ENCODE measurements at regions not wholly inside any gene's neighbourhood (a gene's known extent, or its start where the extent isn't known, plus 50 kb on each side); places are given as distances from the start of the nearest gene placed in this dataset.
"Not testable (repeated sequence)": the region's sequence is repeated elsewhere in the genome, so short reads cannot be mapped to it uniquely, and the experiment has no call there.

DNA sequence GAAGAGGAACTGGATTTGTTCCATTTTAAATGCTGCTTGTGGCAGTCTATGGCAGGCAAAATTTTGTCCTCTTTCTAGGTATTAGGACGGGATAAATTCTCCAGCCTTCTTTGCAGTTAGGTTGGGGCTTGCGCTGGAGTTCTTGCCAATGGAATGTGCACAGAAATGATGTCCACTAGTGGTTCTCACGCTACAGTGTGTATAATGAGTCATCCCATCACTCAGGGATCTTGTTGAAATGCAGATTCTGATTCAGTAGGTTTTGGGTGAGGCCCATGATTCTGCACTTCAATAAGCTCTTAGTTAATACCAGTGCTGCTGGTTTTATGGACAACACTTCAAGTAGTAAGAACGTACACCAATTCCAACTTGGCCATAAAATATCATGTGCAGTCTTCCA lies 317.6 kb upstream of the KLF4 start:
- DNase-seq = no peak

DNA sequence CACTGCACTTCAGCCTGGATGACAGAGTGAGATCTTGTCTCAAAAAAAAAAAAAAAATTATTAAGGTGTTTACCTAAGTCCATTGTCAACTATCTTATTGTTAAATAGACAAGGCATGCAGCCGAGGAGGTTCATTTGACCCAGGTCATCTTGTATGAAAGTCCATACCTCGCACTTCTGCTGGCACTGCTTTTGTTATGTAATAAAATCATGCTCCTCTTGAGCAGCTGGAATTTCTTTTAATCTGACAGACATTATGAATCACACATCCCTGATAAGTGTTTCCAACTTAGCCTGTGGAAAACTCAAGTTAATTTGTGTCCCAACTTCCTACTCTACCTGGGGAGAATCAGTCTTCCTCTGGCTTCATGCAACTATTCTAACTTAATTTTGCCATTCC lies 315.6 kb upstream of the KLF4 start:
- DNase-seq = no peak

DNA sequence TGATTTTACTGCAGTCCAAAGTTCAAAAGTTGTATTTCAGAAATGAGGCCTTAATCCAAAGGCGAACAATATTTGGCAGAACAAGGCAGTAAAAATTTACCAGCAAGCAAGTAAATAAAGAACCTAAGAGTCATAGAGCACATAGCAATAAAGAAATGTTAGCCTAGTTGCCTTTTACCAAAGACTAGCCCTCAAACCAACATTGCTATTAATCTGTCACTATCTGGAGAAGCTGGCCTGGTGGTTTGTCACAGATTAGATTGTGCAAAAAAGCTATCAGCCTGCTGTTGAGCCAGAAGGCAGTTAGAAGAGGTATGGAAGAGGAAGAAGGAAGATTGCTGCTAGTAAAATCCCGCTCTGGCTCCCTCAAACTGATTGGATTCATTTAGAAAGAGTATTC lies 304.7 kb upstream of the KLF4 start:
- DNase-seq = no peak

DNA sequence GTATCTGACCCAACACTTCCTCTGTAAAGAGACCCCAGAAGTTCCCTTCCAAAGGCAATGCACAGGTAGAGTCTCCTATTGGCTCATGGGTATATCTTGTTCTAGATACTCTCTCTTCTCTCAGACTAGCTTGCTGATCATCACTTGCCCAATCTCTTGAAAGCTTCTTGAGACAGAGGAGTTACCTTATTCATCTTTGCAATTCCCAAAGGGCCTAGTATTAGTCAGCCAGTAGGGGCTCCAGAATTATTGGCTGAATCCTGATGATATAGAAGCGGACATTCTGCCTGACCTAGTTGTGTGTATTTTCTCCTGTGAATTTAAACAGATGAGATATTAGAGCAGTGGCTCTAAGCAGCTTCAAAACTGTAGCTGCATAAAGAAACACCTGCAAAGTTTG lies 304.0 kb upstream of the KLF4 start:
- DNase-seq = no peak

DNA sequence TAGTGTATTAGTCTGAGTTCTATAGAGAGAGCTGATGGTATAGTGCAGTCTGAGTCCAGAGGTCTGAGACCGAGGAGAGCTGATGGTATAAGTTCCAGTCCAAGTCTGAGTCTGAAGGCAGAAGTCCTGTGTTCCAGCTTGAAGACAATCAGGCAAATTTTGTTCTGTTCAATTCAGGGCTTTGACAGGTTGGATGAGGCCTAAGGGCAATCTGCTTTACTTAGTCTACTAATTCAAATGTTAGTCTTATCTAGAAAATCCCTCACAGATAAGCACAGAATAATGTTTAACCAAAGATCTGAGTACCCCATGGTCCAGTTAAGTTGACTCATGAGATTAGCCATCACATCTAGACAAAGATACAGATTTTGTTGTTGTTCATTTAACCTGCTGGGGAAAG lies 303.0 kb upstream of the KLF4 start:
- no peak for DNase-seq

DNA sequence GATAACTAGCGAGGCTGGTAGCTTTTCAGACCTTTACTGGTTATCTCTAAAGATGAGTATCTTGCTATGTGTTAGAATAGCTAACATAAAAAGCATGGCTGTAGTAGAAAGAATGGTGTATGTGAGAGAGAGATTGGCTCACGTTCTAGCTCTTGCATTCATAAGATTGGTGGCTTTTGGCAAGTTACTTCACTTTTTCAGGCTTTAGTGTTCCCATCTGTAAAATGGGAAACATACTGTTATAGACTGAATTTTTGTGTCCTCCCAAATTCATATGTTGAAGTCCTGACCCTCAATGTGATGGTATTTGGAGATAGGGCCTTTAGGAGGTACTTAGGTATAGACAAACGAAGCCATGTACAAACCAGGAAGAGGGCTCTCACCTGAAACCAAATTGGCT lies 302.4 kb upstream of the KLF4 start:
- no peak for DNase-seq

DNA sequence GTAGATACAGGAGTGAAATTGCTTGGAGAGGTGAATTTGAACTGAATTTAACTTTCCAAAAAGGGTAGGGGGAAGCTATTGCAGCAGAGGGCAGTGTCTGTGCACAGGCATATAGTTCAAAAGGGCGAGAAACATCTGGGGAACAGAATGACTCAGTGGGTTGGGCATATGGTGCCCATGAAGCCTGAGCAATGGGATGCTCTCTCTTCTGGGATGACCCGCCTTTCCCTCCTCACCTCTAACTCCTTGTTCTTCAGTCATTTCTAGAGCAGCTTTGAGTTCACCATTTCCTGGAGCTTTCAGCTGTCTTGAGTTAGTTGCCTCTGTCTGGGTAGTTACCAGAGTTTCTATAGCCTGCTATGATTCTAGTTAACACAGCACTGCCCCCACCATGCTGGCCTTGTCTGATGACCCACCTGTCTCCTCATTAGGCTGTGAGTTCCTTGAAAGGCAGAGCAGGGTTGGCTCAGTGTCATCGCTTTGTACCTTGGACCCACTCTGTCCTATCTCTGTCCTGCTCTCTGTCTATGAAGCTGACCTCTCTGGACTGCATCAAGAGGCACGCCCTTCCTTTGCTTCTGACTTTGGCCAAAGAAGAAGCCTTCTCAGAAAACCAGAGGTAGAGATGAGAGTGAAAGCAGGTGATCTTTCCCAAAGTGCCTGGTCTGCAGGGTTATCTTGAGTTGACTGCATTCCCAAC lies 299.6 kb upstream of the KLF4 start:
- no peak for DNase-seq

DNA sequence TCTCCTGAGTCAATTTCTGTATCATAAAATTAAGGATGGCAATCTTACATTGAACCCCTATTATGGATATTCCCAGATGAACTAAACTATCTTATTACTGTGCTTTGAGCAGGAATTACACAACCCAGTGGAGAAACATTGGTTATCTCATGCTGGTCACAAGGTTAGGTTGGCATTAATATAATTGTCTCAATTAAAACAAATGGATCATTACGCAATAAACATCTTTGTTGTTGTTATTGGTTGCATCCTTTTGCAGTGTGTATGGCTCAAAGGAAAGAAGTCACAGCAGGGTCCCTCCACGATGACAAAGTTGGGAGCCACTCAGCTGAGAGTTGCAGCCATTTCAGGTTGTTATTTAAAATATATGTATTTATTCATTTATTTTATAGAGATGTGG lies 297.0 kb upstream of the KLF4 start:
- no peak for DNase-seq

DNA sequence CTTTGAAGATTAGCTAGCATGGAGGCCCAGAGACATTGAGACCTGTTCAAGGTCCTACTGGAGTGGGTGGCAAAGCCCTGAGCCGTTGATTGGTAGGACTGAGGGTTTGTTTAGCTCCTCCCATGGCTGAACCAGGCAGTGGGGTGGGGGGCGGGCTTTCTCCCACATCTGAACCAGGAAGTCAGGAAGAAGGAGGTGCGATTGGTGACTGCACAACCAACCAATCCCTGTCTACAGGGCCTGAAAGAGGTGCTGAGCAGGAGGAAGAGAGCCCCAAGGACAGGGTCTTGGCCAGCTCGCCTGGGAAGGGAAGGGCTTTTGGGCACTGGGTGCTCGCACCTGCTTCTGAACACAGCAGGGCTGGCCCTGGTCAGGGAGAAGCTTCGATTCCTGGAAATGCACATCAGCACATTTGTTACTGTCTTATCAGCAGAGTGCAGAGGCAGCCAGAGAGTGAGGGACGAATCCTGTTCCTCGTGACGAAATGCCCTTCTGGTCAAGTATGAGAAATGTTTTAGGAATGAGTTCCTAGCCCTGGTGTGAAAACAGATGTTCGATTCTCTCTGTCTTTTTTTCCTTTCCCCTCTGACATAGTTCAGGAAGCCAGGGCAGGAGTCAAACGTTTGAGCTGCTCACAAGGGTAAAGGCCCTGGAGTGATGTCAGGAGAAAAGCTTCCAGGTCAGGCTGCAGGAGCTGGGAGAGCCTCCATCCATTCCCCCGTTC lies 294.8 kb upstream of the KLF4 start:
- no peak for DNase-seq

DNA sequence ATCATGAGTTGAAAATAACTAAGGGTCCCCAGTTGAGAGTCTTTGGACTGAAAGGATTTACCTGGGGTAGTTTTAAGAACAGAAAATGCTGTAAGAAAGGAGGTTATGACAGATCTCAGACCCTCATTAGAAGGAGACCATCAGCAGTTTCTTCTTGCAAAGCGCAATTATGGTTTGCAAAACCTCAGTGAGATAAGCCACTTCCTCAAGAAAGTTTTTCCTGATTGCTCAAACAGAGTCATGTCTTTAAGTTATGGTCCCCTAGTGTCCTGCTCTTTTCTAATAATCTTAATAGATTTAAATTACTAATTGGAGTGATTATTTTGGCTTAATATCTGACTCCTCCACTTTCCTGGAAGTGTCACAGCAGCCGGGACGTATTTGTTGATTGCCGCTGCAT lies 293.2 kb upstream of the KLF4 start:
- no peak for DNase-seq

DNA sequence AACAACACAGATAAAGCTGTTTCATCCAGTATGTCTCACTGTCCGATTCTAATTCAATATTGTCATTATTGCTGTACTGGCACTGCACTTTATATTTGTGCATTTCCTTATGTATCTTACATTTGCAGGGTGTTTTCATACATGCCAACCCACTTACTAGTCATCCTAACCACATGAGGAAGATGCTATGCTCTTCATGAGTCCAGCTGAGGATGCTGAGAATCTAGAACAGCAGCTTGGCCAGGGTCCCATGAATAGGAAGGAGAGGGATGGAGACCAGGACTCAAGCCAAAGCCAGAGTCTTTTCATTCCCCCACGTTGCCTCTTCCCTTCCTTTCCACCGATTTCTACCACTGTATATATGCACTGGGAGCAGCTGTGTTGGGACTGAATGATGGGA lies 292.8 kb upstream of the KLF4 start:
- no peak for DNase-seq

DNA sequence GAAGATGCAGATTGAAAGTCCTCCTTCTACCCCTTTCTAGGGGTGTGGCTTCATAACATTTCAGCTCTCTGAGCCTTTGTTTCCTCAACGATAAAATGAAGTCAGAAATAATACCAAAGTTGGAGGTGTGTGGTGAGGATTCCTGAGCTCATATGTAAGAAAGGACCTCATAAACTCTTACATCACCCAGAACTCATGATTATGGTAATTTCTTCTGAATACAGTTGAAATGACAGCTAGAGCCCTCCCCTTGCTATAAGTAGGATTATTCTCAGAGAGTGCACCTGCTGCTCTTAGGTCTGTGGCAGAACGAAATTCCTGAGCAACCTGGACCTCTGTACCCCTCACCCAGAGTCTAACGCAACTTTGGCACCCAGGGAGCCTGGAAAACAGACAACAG lies 291.4 kb upstream of the KLF4 start:
- no peak for DNase-seq

DNA sequence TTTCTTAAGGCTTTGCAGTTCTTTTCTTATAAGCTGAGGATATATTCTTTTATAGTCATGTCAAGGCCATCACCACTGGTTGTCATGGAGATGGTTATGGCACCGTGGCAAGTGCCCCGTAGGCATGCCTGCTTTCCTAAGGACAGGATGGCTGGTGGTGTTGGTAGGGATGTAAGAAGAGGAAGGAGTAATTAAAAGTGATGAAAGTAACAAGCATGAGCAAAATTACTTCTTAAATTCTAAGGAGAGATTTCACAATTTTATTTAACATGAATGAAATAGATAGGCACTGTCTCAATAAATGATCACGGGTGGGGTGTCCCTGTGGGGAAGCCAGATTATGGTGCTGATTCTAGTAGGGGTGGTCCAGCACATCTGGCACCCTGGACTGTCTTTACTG lies 290.2 kb upstream of the KLF4 start:
- DNase-seq = no peak

DNA sequence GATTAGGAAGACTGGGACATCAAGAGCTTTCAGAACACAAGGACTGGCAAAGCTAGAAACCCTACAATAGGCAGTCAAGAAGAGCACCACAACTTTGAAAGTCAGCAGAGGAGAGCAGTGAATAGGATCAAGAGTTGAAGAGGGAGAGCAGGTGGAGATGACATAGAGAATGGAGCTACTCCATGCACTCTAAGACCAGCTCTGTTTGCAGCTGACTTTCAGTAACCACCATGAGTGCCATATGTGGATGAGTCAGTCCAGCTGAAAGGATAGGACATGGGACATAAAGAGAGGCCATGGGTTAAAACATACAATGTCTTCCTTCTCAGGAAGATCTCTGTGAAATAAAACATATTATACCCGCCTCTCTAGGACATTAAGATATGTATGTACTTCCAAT lies 289.1 kb upstream of the KLF4 start:
- DNase-seq = no peak

DNA sequence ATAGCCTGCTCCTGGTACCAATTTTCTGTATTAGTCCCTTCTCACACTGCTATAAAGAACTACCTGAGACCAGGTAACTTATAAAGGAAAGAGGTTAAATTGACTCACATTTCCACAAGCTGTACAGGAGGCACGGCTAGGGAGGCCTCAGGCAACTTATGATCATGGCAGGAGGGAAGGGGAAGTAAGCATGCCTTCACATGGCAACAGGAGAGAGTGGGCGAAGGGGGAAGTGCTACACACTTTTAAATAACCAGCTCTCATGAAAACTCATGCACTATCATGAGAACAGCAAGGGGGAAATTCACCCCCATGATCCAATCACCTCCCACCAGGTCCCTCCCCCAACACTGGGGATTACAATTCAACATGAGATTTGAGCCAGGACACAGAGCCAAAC lies 284.5 kb upstream of the KLF4 start:
- not testable (repeated sequence) for DNase-seq

DNA sequence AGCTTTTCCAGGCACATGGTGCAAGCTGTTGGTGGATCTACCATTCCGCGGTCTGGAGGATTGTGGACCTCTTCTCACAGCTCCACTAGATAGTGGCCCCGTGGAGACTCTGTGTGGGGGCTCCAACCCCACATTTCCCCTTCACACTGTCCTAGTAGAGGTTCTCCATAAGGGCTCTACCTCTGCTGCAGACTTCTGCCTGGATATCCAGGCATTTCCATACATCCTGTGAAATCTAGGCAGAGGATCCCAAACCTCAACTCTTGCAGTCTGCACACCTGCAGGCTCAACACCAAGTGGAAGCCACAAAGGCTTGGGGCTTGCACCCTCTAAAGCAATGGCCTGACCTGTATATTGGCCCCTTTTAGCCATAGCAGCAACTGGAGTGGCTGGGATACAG lies 283.4 kb upstream of the KLF4 start:
- DNase-seq = no peak

DNA sequence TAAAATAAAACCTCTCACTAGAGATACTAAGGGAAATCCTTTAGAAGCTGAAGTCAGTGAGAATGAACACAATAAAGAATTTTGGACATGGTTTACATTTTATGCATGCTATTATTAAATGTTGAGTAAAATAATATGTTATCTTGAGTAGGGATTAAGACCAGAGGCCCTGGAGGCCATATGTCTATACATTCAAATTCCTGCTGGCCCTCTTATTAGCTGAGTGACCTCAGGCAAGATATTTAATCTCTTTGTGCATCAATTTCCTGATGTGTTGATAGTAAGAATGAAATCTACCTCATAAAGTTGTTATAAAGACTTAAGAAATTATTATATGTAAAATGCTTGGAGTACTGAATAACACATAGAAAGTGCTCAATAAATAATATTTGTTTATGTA lies 281.1 kb upstream of the KLF4 start:
- no peak for DNase-seq

DNA sequence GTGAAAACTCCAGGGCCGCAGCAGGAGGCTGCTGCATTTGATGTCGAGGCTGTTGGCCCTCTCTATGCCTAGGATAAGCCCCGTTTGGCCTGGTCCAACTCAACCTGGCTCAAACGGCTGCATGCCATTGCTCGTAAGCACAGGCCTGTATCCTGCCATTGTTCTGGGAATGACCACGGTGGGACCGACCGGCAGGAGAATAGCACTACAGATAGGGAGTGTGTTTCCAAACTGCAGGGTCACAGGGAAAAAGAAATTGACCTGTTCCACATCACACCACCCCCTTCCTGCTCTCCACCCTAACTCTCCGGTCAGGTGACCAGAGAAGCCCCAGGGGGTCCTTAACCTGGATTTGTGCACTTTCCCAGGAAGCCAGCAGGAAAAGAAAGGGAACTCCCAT lies 278.7 kb upstream of the KLF4 start:
- DNase-seq = no peak

DNA sequence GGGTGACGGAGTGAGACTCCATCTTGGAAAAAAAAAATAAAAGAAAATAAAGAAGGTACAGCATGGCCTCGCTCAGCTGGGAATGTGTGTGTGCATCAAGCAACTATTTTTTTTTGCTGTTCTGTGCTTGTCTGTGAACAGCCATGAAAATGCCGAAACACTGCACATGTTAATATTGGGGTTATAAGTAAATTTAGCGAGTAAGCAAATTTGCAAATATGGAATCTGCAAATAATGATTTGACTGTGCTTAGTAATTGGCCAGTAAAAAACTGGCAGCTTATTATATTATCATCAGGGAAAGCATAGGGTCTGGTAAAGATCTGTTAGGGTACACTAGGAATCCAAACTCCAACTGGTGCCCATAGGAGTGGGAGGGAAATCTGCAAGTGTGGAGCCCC lies 278.1 kb upstream of the KLF4 start:
- DNase-seq = no peak

DNA sequence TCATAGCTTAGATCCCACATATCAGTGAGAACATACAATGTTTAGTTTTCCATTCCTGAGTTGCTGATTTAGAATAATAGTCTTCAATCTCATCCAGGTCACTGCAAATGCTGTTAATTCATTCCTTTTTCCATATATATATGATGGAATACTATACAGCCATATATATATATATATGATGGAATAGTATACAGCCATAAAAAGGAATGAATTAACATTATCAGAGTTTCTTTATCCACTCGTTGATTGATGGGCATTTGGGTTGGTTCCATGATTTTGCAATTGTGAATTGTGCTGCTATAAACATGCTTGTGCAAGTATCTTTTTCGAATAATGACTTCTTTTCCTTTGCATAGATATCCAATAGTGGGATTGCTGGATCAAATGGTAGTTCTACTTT lies 273.9 kb upstream of the KLF4 start:
- not testable (repeated sequence) for DNase-seq

DNA sequence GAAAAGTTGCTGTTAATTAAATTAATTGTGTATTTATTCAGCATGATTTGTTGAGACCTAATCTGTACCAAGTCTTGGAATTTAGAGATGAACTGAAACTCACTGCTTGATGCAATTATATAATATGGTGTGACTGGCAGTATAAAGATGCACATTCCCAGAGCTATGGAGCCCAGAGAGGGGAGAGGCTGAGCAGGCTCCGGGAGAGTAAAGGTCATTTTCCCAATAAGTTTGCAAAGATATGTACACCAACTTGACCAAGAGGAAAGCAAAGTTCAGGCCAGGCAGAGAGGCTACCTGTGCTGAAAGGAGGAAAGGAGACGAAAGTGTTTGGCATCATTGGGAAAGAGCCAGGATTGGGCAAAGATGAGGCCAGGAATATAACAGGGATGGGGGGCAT lies 271.7 kb upstream of the KLF4 start:
- no peak for DNase-seq

DNA sequence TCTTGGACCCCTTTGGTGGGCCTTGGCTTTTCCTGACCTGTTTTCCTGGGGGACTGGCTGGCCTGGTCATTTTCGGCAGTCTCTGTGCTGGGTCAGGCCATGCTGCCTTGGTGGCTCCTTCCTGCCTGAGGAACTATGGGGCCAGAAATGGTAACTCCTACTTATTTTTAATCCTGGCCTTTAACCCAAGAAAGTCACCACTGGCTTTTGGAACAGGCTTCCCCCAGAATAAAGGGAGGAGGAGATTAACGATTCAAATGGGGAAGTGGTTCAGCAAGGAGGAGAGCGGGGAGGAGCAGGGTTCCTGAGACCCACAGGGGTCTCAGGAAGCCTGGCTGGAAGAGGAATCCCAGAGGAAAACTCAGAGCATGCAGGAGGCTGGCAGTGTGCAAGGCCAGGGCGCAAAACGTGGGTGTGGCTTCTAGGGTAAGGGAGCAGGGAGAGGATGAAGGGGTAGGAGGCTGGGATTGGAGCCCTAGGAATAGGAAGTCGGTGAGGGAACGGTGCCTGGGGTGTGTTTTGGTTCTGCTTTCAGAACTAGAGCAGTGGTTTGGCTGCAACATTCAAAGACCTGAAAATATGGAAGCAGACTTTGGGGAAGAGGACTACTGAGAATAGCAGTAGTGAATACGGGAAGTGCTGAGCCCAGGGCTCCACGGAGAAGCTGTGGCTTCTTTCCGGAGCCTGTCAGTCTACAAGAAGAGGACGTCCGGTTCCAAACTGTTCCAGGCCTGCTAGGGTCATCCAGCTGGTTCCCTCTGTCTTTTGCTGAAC lies 271.1 kb upstream of the KLF4 start:
- no peak for DNase-seq

DNA sequence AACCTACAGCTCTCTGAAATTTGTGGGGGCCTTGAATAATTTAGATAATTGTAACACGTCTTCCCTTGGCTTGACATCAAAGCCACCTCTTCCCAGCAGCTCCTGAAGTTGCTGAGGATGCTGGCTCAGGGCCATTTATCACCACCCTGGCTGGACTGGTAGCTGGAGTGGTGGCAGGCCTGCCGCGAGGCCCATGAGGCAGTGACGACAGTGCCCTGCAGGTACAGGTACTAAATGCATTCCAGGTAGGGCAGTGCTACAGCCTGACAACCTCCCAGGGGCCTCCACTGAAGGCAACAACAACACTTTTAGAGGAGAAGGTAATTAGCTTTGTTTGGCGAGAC lies 270.2 kb upstream of the KLF4 start:
- no peak for DNase-seq

All from stimulated activated CD4-positive, alpha-beta T cell treated with anti-CD3 and anti-CD28 coated beads, Interleukin-4, amount 100 ng/mL, for 24 hours (primary cell).